ENCODE measurements at regions not wholly inside any gene's neighbourhood (a gene's known extent, or its start where the extent isn't known, plus 50 kb on each side); places are given as distances from the start of the nearest gene placed in this dataset.

DNA sequence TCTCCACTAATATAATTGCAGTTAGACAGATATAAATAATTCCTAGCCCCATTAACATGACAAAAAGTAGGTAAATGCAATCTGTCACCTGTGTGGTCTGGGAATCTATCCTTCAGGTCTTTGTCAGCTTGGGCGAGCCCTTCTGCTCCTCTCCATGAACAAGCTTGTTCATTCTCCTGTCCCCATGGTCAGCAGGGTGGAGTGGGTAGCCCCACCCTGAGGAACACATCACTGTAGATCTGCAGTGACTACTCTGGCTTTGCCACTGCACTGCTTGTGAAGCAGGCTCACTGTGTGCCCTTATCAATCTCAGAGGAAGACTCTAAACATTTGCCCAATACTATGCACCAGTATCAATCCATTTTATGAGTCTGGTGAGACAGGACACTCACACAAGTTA is 279.0 kb downstream of the MATN1 start:
- TF ChIP-seq, protein P1, sequence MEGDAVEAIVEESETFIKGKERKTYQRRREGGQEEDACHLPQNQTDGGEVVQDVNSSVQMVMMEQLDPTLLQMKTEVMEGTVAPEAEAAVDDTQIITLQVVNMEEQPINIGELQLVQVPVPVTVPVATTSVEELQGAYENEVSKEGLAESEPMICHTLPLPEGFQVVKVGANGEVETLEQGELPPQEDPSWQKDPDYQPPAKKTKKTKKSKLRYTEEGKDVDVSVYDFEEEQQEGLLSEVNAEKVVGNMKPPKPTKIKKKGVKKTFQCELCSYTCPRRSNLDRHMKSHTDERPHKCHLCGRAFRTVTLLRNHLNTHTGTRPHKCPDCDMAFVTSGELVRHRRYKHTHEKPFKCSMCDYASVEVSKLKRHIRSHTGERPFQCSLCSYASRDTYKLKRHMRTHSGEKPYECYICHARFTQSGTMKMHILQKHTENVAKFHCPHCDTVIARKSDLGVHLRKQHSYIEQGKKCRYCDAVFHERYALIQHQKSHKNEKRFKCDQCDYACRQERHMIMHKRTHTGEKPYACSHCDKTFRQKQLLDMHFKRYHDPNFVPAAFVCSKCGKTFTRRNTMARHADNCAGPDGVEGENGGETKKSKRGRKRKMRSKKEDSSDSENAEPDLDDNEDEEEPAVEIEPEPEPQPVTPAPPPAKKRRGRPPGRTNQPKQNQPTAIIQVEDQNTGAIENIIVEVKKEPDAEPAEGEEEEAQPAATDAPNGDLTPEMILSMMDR (IDR thresholded peaks at IDR 0.05; ENCODE audit: poor library complexity, severe bottlenecking): no peak
- TF ChIP-seq EZH2 (IDR thresholded peaks at IDR 0.05; ENCODE audit: borderline replicate concordance, insufficient read depth, low read length, poor library complexity, severe bottlenecking) (no peak), RAD21 (conservative IDR thresholded peaks at IDR 0.05) (no peak), EP300 (conservative IDR thresholded peaks at IDR 0.05; ENCODE audit: poor library complexity, severe bottlenecking) (no peak), POLR2AphosphoS5 (IDR thresholded peaks at IDR 0.05) (no peak)

Data from neural cell (in vitro differentiated cells).